Fibroblast of villous mesenchyme (primary cell): ENCODE measurements at regions not wholly inside any gene's neighbourhood (a gene's known extent, or its start where the extent isn't known, plus 50 kb on each side); places are given as distances from the start of the nearest gene placed in this dataset.
A peak's percentile ranks its signal among the peaks of the same experiment; 100 is the strongest.
"Not testable (repeated sequence)": the region's sequence is repeated elsewhere in the genome, so short reads cannot be mapped to it uniquely, and the experiment has no call there.

Experiments
- DNase-seq: peaks from one replicate; pipeline ENCODE4 v3.0.0-alpha.2; 2010; ENCODE audit warnings: low read depth
- H3K4me3 ChIP-seq: 2 replicates; pipeline ENCODE4 v1.5.1; 2011; ENCODE audit warnings: low read depth, mild to moderate bottlenecking, low read length
- TF ChIP-seq, protein P1 (sequence below): IDR thresholded peaks from 2 replicates; pipeline ENCODE4 v1.5.1; 2012; ENCODE audit warnings: low read depth, mild to moderate bottlenecking, low read length; ENCODE audit not compliant: insufficient read depth

- no peak overlapping the region for H3K4me3 ChIP-seq
- TF ChIP-seq, protein P1, sequence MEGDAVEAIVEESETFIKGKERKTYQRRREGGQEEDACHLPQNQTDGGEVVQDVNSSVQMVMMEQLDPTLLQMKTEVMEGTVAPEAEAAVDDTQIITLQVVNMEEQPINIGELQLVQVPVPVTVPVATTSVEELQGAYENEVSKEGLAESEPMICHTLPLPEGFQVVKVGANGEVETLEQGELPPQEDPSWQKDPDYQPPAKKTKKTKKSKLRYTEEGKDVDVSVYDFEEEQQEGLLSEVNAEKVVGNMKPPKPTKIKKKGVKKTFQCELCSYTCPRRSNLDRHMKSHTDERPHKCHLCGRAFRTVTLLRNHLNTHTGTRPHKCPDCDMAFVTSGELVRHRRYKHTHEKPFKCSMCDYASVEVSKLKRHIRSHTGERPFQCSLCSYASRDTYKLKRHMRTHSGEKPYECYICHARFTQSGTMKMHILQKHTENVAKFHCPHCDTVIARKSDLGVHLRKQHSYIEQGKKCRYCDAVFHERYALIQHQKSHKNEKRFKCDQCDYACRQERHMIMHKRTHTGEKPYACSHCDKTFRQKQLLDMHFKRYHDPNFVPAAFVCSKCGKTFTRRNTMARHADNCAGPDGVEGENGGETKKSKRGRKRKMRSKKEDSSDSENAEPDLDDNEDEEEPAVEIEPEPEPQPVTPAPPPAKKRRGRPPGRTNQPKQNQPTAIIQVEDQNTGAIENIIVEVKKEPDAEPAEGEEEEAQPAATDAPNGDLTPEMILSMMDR, result no peak
- peak; percentile 57 for DNase-seq
These were observed 52.8 kb upstream of the SLC9A9 start for GRCh38 chr3:143901105-143901504.

GRCh38 chr3:143902210-143902609 is 53.9 kb upstream of the SLC9A9 start:
- TF ChIP-seq, protein P1, result no peak
- no peak for DNase-seq
- H3K4me3 ChIP-seq, result no peak overlapping the region

DNA sequence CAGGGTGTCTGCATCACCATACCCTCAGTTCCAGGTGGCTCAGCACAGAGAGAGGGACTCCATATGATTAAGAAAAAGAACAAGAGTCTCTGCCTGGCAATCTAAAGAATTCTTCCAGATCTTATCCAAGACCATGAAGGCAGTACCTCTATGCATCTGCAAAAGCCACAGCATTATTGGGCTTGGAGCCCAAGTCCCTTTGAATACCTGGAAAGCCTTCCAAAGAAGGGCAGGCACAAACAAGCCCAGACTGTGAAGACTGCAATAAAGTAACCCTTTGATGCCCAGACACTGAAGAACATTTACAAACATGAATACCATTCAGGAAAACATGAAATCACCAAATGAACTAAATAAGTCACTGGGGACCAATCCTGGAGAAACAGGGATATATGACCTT is 60.9 kb upstream of the DIPK2A start:
- H3K4me3 ChIP-seq, result no peak overlapping the region
- TF ChIP-seq, protein P1, result no peak
- DNase-seq, result no peak

DNA sequence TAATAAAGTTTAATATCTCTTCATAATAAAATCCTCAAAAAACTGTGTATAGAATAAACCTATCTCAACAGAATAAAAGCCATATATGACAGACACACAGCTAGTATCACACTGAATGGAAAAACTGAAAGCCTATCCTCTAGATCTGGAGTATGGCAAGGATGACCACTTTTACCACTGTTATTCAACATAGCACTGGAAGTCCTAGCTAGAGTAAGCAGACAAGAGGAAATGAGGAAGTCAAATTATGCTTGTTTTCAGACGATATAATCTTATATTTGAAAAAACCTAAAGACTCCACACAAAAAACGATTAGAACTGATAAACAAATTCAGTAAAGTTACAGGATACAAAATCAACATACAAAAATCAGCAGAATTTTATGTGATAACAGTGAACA is 57.4 kb upstream of the DIPK2A start:
- H3K4me3 ChIP-seq, result no peak overlapping the region
- no peak for DNase-seq
- TF ChIP-seq, protein P1, result no peak

DNA sequence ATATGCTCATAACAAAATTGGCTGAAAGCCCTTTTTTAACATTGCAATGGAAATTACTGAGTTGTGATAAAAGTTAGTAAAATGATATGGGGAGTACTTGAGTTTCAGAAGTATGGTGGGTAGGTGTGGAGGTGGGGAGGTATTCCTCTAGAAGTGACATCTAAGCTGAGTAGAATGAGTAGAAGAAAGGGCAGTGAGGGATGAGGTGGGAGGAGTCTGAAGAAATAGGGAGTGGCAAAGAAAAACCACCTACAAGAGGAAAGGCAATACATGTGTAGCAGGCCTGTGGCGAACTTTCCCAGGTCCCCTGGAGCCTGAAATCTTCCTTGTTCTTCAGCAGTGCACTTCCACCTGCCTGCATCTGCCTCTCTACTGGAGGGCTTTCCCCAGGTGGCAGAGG is 52.8 kb upstream of the DIPK2A start:
- no peak overlapping the region for H3K4me3 ChIP-seq
- TF ChIP-seq, protein P1, result no peak
- DNase-seq, result no peak

GRCh38 chr3:143921176-143921575 is 50.4 kb upstream of the DIPK2A start:
- DNase-seq, H3K4me3 ChIP-seq: not testable (repeated sequence)
